H9 (cell line): ENCODE measurements at regions not wholly inside any gene's neighbourhood (a gene's known extent, or its start where the extent isn't known, plus 50 kb on each side); places are given as distances from the start of the nearest gene placed in this dataset.

Source experiments
- DNase-seq: peaks from one replicate; pipeline ENCODE4 v3.0.0-alpha.2; 2017
- H2AFZ ChIP-seq: one replicate; pipeline ENCODE4 v1.6.1; 2013; ENCODE audit warnings: mild to moderate bottlenecking, low read length, control low read depth, moderate library complexity
- H2AK5ac ChIP-seq: 2 replicates; pipeline ENCODE4 v1.6.1; 2013; ENCODE audit warnings: low read length, control low read depth, mixed read lengths; ENCODE audit not compliant: insufficient read length
- H2BK120ac ChIP-seq: one replicate; pipeline ENCODE4 v1.6.1; 2013; ENCODE audit warnings: low read depth, mild to moderate bottlenecking, low read length, control low read depth, inconsistent platforms; ENCODE audit not compliant: poor library complexity, severe bottlenecking
- H2BK12ac ChIP-seq: 2 replicates; pipeline ENCODE4 v1.6.1; 2013; ENCODE audit warnings: low read length, control low read depth, mixed read lengths, low read depth; ENCODE audit not compliant: insufficient read length
- H2BK15ac ChIP-seq: 2 replicates; pipeline ENCODE4 v1.6.1; 2013; ENCODE audit warnings: low read depth, low read length, control low read depth
- H2BK20ac ChIP-seq: one replicate; pipeline ENCODE4 v1.6.1; 2013; ENCODE audit warnings: low read depth, mild to moderate bottlenecking, low read length, control low read depth, inconsistent platforms; ENCODE audit not compliant: poor library complexity, severe bottlenecking
- H2BK5ac ChIP-seq: 2 replicates; pipeline ENCODE4 v1.6.1; 2013; ENCODE audit warnings: low read length, control low read depth, mixed read lengths; ENCODE audit not compliant: insufficient read length
- H3K14ac ChIP-seq: 2 replicates; pipeline ENCODE4 v1.6.1; 2013; ENCODE audit warnings: low read length, control low read depth; ENCODE audit not compliant: insufficient read depth
- H3K18ac ChIP-seq: 2 replicates; pipeline ENCODE4 v1.6.1; 2013; ENCODE audit warnings: low read depth, mild to moderate bottlenecking, mixed read lengths, low read length, control low read depth; ENCODE audit not compliant: insufficient read length
- H3K23ac ChIP-seq: 2 replicates; pipeline ENCODE4 v1.6.1; 2013; ENCODE audit warnings: low read length, control low read depth, mixed read lengths, low read depth; ENCODE audit not compliant: insufficient read length
- H3K23me2 ChIP-seq: 2 replicates; pipeline ENCODE4 v1.6.1; 2013; ENCODE audit warnings: low read depth, mild to moderate bottlenecking, mixed read lengths, low read length, control low read depth; ENCODE audit not compliant: insufficient read length, poor library complexity, severe bottlenecking
- H3K27ac ChIP-seq: 2 replicates; pipeline ENCODE4 v1.5.1; 2013; ENCODE audit warnings: low read length, control low read depth, mixed read lengths, low read depth; ENCODE audit not compliant: insufficient read length
- H3K27me3 ChIP-seq: 2 replicates; pipeline ENCODE4 v1.6.1; 2013; ENCODE audit warnings: low read length, control low read depth, inconsistent platforms; ENCODE audit not compliant: insufficient read depth
- H3K4ac ChIP-seq: 2 replicates; pipeline ENCODE4 v1.6.1; 2013; ENCODE audit warnings: low read depth, mild to moderate bottlenecking, control low read depth, inconsistent platforms, low read length, moderate library complexity
- H3K4me1 ChIP-seq: 2 replicates; pipeline ENCODE4 v1.6.1; 2013; ENCODE audit warnings: low read length, control low read depth, inconsistent platforms; ENCODE audit not compliant: insufficient read depth
- H3K4me2 ChIP-seq: 2 replicates; pipeline ENCODE4 v1.6.1; 2013; ENCODE audit warnings: low read length, control low read depth, mixed read lengths; ENCODE audit not compliant: insufficient read length, insufficient read depth
- H3K56ac ChIP-seq: 2 replicates; pipeline ENCODE4 v1.6.1; 2013; ENCODE audit warnings: low read depth, mild to moderate bottlenecking, mixed read lengths, low read length, control low read depth; ENCODE audit not compliant: insufficient read length
- H3K79me1 ChIP-seq: 2 replicates; pipeline ENCODE4 v1.6.1; 2013; ENCODE audit warnings: low read depth, mild to moderate bottlenecking, moderate library complexity, low read length, control low read depth, inconsistent platforms; ENCODE audit not compliant: insufficient read depth, poor library complexity, severe bottlenecking
- H3K79me2 ChIP-seq: 2 replicates; pipeline ENCODE4 v1.6.1; 2013; ENCODE audit warnings: low read length, control low read depth, inconsistent platforms; ENCODE audit not compliant: insufficient read depth
- H3K9ac ChIP-seq: 2 replicates; pipeline ENCODE4 v1.6.1; 2013; ENCODE audit warnings: low read length, control low read depth, mixed read lengths; ENCODE audit not compliant: insufficient read length; ENCODE audit errors: extremely low read depth
- H3K9me3 ChIP-seq: one replicate; pipeline ENCODE4 v1.6.1; 2013; ENCODE audit warnings: low read depth, low read length, inconsistent platforms; ENCODE audit not compliant: control insufficient read depth
- H3T11ph ChIP-seq: one replicate; pipeline ENCODE4 v1.6.1; 2013; ENCODE audit warnings: mild to moderate bottlenecking, low read length, control low read depth, inconsistent platforms
- H4K20me1 ChIP-seq: one replicate; pipeline ENCODE4 v1.6.1; 2013; ENCODE audit not compliant: control insufficient read depth, insufficient read length, insufficient read depth
- H4K5ac ChIP-seq: 2 replicates; pipeline ENCODE4 v1.6.1; 2013; ENCODE audit warnings: low read depth, mild to moderate bottlenecking, mixed read lengths, low read length, control low read depth; ENCODE audit not compliant: insufficient read length
- H4K8ac ChIP-seq: replicated peaks from 2 replicates; pipeline ENCODE4 v1.6.1; 2013; ENCODE audit warnings: low read length, control low read depth, mixed read lengths, low read depth; ENCODE audit not compliant: insufficient read length
- H4K91ac ChIP-seq: 2 replicates; pipeline ENCODE4 v1.6.1; 2013; ENCODE audit warnings: low read depth, mild to moderate bottlenecking, moderate library complexity, mixed read lengths, low read length, control low read depth; ENCODE audit not compliant: insufficient read length
- H3K27ac Mint-ChIP-seq, 3 experiments: 2 replicates in 2 of 3; 3 replicates in 1 of 3; pipeline ENCODE4 v1.8.0; 2020 to 2021; ENCODE audit warnings: mixed read lengths in 3 of 3, mild to moderate bottlenecking in 1 of 3, moderate library complexity in 1 of 3
- H3K27me3 Mint-ChIP-seq: 2 replicates; pipeline ENCODE4 v1.8.0; 2021; ENCODE audit warnings: low read depth, mild to moderate bottlenecking, moderate library complexity, mixed read lengths
- H3K36me3 Mint-ChIP-seq, 3 experiments: 2 replicates in 2 of 3; 3 replicates in 1 of 3; pipeline ENCODE4 v1.8.0; 2020 to 2021; ENCODE audit warnings: low read depth in 3 of 3, mixed read lengths in 3 of 3; ENCODE audit not compliant: insufficient read depth in 1 of 3
- H3K4me1 Mint-ChIP-seq, 2 experiments: 2 replicates each; pipeline ENCODE4 v1.8.0; 2020; ENCODE audit warnings: mixed read lengths in 2 of 2
- H3K4me3 Mint-ChIP-seq, 2 experiments: 2 replicates in 1 of 2; 3 replicates in 1 of 2; pipeline ENCODE4 v1.8.0; 2020 to 2021; ENCODE audit warnings: mild to moderate bottlenecking in 2 of 2, mixed read lengths in 2 of 2, moderate library complexity in 1 of 2
- H3K9me3 Mint-ChIP-seq, 2 experiments: 2 replicates in 1 of 2; 3 replicates in 1 of 2; pipeline ENCODE4 v1.8.0; 2020; ENCODE audit warnings: mild to moderate bottlenecking in 2 of 2, mixed read lengths in 2 of 2, moderate library complexity in 1 of 2
- CTCF ChIP-seq: fragments of 200-600 bp; sonication (generic); conservative IDR thresholded peaks from 3 replicates; pipeline ENCODE4 v1.8.0; 2021; ENCODE audit warnings: antibody characterized with exemption, mild to moderate bottlenecking
- WGBS: extraction: QIAGEN DNeasy Blood & Tissue Kit; methylation state at CpG from one replicate; pipeline ENCODE4 v1.1.7; 2013; ENCODE audit warnings: missing lambda C conversion rate, low lambda C conversion rate, mixed read lengths; ENCODE audit not compliant: insufficient read length; ENCODE audit errors: extremely low coverage; 5-methylcytosine and 5-hydroxymethylcytosine counted together

- no peak overlapping the region for H2BK120ac ChIP-seq
- H4K8ac ChIP-seq: no peak overlapping the region
- no peak overlapping the region for H4K5ac ChIP-seq
- H3K56ac ChIP-seq: no peak overlapping the region
- Mint-ChIP-seq H3K27me3 (no peaks in the 10 kb centered on the region), H3K4me3 (no peak overlapping the region), H3K27ac (no peak overlapping the region), H3K36me3 (peaks cover 0 to 12% (median 10%) of the 10 kb centered on the region in 3 experiments; a peak in 4 of 7 replicates), H3K4me1 (peaks cover 0 to 3% of the 10 kb centered on the region in 2 experiments; a peak in 2 of 4 replicates), H3K9me3 (0 out of 5 replicates have a peak, but pooled peaks cover 0 to 3% of the 10 kb centered on the region in 2 experiments)
- H2AK5ac ChIP-seq: no peak overlapping the region
- no peak overlapping the region for H2AFZ ChIP-seq
- no peak for DNase-seq
- no peaks in the 10 kb centered on the region for H3K4me1 ChIP-seq
- H3K4ac ChIP-seq: no peak overlapping the region
- WGBS: no CpG with 5 or more reads among the region's 3 CpGs
- H3K14ac ChIP-seq: no peak overlapping the region
- H3K79me1 ChIP-seq: no peaks in the 10 kb centered on the region
- H3K18ac ChIP-seq: no peak overlapping the region
- no peak overlapping the region for H2BK12ac ChIP-seq
- H3K9me3 ChIP-seq: no peaks in the 10 kb centered on the region
- no peak overlapping the region for H4K91ac ChIP-seq
- no peak overlapping the region for H2BK5ac ChIP-seq
- H3K4me2 ChIP-seq: no peak overlapping the region
- H3K79me2 ChIP-seq: no peaks in the 10 kb centered on the region
- no peak for TF ChIP-seq CTCF
- no peak overlapping the region for H2BK15ac ChIP-seq
- H4K20me1 ChIP-seq: no peaks in the 10 kb centered on the region
- no peak overlapping the region for H3K23ac ChIP-seq
- H3K9ac ChIP-seq: no peak overlapping the region
- H3K23me2 ChIP-seq: no peaks in the 10 kb centered on the region
- H3K27ac ChIP-seq: no peak overlapping the region
- no peaks in the 10 kb centered on the region for H3K27me3 ChIP-seq
- H2BK20ac ChIP-seq: no peak overlapping the region
- H3T11ph ChIP-seq: no peak overlapping the region
Measured at GRCh38 chr13:106186366-106187030, 349.0 kb downstream of the EFNB2 start.
